Inflammatory macrophage (primary cell): ENCODE measurements at regions not wholly inside any gene's neighbourhood (a gene's known extent, or its start where the extent isn't known, plus 50 kb on each side); places are given as distances from the start of the nearest gene placed in this dataset.
"Not testable (repeated sequence)": the region's sequence is repeated elsewhere in the genome, so short reads cannot be mapped to it uniquely, and the experiment has no call there.

Experiments
- DNase-seq, 2 donors: peaks; one replicate each; pipeline ENCODE4 v3.0.0-alpha.2; 2020 to 2022

DNA sequence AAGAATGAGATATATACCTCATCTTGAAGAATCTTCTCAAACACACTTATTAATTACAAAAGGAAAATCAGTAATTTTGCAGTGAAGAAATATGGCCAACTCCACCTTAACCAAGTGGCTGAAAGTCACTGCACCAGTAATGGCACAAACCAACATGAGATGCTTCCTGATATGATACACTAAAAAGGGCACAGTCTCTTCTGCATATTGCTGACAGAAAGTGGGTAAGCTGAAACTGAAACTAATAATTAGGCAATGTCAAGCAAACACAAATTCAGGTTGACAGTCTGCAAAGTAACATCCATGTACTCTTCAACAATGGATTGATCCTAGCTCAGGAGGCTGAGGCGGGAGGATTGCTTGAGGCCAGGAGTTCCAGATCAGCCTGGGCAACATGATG is 56.1 kb downstream of the ZNF22 start:
- not testable (repeated sequence) for DNase-seq

DNA sequence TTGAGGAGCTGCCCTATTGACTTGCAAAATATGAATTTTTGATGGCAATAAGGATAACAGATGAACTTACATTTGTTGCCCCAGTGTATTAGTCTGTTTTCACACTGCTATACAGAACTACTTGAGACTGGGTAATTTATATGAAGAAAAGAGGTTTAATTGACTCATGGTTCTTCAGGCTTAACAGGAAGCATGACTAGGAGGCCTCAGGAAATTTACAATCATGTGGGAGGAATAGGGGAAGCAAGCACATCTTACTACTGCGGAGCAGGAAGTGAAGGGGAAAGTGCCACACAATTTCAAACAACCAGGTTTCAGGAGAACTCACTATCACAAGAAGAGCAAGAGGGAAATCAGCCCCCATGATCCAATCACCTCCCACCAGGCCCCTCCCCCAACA is 57.9 kb downstream of the ZNF22 start:
- peak; percentile 88 to 90 for DNase-seq

DNA sequence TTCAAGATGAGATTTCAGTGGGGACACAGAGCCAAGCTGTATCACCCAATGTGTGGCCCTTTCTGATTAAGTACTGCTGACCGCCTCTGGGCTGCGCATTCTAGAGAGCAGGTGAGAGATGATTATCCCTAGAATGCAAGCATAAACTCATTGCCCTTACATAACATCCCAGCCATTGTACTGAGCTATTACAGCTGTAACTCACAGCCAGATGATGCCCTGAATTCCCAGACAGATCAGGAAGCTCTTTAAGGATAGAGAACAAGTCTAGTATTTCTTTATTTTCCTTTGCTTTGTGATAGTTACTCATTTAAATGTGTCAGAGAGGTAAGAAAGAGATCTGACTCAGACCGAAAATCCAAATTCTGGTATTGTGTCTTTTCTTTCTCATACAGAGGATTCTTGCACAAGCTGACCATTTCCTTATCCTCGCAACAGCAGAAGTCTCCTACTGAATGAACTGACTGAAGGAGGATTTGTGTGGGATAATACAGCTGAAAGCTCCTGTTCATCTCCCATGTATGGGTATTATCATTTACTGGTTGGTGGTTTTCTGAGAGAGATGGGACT is 58.4 kb downstream of the ZNF22 start:
- DNase-seq: peak; percentile 66

DNA sequence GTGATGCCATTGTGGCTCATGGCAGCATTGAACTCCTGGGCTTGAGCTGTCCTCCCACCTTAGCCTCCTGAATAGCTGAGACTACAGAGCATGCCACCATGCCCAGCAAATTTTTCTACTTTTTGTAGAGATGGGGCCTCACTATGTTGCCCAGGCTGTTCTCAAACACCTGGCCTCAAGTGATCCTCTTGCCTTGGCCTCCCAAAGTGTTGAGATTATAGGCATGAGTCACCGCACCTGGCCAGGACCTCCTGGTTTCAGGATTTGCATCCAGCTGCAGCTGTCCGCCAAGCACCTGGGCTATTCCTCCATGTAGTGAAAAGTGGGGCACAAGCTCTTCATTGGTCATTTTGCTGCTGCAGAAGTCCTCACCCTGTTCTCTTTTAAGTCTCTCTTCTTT is 58.9 kb downstream of the ZNF22 start:
- no peak for DNase-seq

DNA sequence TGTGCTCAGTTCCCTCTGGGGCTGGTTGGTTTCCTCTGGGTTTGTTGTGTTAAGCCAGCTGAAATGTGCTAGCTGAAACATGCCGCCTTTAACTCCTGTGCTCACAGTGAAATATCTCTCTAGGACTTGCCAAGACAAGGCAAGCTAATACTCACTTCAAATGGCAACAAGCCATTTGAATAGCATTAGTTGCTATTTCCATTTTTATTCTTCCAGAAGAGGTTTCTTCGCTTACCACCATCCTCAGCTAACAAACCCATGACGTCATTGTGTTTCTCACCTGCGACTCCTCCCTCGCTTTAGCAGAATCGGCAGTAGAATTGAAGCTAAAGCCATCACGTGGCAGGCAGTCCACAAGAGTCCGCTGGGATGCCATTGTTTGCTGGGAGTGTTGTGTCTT is 61.3 kb downstream of the ZNF22 start:
- peak in 1 of 2 donors; percentile 1 for DNase-seq

- peak; percentile 32 to 41 for DNase-seq
These were observed 63.0 kb downstream of the ZNF22 start for GRCh38 chr10:45063591-45064231.

- DNase-seq: peak; percentile 20 to 48
These were observed 64.3 kb downstream of the ZNF22 start for GRCh38 chr10:45064998-45065397.

DNA sequence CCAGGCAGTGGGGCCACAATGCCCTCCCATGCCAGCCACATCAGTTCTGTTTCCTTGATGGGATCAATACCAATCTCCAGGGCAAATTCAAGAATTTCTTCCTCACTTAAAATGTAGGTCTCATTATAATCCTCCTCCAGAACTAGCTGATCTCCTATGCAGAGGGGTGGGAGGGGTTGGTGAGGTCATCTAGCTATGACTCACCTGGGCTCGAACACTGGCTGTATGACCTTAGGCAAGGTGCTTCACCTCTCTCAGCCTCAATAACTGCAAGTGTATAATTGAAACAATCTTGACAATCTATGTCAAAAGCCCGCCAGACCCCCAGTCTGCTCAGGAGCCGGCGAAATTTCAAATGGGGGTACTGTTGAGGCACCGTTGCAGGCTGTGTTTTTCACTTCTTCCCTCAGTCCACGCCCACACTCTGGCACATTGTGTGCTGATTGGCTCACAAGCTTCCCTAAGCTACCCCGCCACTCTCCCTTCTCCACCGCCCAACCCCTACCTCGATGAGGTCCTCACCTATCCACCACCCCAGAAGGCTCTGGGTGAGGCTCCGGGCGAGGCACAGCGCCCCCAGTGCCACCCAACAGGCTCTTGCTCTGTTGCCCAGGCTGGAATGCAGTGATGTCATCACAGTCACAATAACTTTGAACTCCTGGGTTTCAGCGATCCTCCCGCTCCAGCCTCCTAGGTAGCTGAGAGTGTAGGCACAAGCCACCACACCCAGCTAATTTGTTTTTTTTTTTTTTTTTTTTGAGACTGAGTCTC is 70.5 kb downstream of the ZNF22 start:
- no peak for DNase-seq

GRCh38 chr10:45075216-45075615 is 74.5 kb downstream of the ZNF22 start:
- no peak for DNase-seq

GRCh38 chr10:45075826-45076380 is 75.2 kb downstream of the ZNF22 start:
- DNase-seq: no peak

GRCh38 chr10:45076891-45077290 is 76.2 kb downstream of the ZNF22 start:
- DNase-seq: no peak

GRCh38 chr10:45080331-45080730 is 79.6 kb downstream of the ZNF22 start:
- DNase-seq: no peak

- no peak for DNase-seq
These were observed 81.5 kb downstream of the ZNF22 start for GRCh38 chr10:45082176-45082575.

DNA sequence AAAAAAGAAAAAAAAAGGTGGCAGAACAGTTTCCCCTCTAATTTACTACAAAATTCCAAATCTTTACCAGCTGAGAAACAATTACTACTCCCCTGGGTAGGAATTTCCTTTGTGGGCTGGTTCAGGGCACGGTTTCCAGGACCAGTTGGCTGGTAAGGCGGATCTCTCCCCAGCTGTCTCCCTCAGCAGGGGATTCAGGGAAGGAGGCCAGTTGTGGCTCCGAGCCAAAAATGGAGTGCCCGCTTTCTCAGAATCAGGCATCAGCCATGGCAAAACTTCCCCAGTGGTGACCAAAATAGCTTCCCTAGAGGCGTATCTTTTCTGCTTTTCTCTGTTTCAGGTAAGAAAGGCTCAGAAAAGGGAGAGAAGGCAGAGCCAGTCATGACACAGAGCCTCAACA is 91.2 kb downstream of the ZNF22 start:
- no peak for DNase-seq

DNA sequence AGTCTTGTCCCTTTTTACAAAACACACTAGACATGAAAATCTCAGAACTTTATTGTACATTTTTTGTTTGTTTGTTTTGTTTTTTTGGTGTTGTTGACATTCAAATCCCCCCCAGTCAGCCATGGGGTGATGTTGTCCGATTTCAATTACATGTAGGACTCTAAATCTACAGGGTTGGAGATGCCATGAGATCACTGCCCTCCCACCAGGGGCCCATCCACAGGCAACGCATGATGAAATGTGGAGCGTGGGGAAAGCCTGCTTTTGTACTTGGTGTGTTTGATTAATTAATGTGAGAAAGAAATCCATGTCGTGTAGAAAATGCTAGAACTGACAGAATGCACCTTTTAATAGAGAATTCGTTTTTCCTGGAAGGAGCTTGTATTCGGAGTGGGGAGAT is 93.2 kb downstream of the ZNF22 start:
- no peak for DNase-seq

GRCh38 chr10:45095286-45095685 is 94.6 kb downstream of the ZNF22 start:
- no peak for DNase-seq

GRCh38 chr10:45096001-45096400 is 95.3 kb downstream of the ZNF22 start:
- DNase-seq: no peak

GRCh38 chr10:45100429-45100828 is 99.7 kb downstream of the ZNF22 start:
- no peak for DNase-seq

DNA sequence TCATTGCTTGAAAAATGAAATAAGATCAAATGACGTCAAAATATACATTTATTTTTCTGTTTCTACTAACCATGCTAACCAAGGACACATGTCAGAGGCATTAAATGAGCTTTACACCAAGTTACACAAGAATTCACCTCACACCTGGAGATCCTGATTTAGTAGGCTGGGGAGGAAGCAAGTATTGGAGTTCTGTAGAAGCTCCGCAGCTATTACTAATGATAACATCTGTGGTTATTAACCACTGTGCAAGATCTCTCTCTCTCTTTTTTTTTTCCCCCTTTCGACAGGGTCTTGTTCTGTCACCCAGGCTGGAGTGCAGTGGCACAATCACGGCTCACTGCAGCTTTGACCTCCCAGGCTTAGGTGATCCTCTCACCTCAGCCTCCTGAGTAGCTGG is 104.0 kb downstream of the ZNF22 start:
- DNase-seq: no peak

GRCh38 chr10:45105309-45105708 is 104.6 kb downstream of the ZNF22 start:
- not testable (repeated sequence) for DNase-seq

DNA sequence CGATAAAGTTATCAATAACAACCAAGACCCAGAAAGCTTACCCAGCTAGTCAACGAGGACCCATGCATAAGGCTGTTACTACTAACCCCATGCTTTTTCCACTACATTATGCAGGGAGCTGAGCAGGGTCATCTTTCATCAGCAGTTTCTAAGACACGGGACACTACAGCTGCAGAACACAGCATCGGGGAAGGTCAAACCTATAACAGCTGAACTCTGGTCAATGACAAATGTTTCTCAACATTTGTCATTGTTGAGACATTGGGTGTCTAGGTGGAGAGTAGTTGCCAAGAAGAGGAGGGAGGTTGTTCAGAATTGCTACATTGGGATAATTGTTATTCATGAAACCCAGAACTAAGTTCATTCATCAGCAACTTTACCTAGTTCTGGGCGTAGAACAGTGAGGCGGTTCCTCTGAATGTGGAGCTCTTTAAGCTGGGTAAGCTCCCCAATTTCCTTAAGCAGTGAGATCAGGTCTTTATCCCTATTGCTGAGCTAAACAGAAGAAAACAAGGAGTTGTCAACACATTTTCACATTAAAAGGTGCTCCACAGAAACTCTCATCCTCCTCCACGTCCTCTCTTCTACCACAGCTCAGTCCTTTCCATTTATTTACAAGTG is 105.6 kb downstream of the ZNF22 start:
- no peak for DNase-seq

DNA sequence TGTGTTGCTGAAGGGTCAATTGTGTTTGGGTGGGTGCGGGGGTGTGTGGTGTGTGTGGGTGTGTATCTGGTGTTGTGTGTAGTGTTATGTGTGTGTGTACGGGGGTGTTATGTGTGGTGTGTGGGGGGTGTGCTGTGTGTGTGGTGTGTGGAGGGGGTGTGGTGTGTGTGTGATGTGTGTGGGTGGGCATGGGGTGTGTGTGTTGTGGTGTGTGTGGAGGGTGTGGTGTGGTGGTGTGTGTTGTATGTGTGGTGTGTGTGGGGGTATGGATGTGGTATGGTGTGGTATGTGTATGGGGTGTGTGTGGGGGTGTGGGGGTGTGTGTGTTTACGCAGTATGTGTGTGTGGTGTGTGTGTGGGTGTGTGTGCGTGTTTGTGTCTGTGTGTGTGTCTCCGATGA is 110.8 kb downstream of the ZNF22 start:
- DNase-seq: no peak

DNA sequence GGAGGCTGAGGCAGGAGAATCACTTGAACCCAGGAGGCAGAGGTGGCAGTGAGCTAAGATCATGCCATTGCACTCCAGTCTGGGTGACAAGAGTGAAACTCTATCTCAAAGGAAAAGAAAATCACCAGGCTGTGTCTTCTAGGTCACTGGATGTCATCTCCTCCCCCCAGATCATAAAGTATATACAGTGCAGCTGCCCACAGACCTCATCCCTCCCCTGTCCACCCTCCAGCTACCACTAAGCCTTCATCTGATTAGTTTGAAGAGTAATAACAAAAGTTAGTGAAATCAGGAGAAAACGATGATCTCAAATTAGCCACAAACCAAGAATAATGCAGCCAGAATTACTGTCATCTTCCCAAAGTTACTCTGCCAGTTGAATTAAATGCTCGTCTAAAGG is 117.2 kb downstream of the ZNF22 start:
- not testable (repeated sequence) for DNase-seq
